Mucosa of descending colon (tissue), 3 donors: ENCODE measurements at regions not wholly inside any gene's neighbourhood (a gene's known extent, or its start where the extent isn't known, plus 50 kb on each side); places are given as distances from the start of the nearest gene placed in this dataset.
"Not testable (repeated sequence)": the region's sequence is repeated elsewhere in the genome, so short reads cannot be mapped to it uniquely, and the experiment has no call there.

Source experiments
- ATAC-seq: fragments of 200-7000 bp; cut with Tn5 transposase; one replicate; pipeline ENCODE4 v1.9.1; 2020; ENCODE audit warnings: mild to moderate bottlenecking, moderate library complexity
- DNase-seq, 3 donors: peaks; one replicate each; pipeline ENCODE4 v3.0.0-alpha.2; 2020
- H3K36me3 ChIP-seq: fragments of 200-600 bp; one replicate; pipeline ENCODE4 v1.8.0; 2021; ENCODE audit warnings: low read depth, mild to moderate bottlenecking
- H3K4me1 ChIP-seq: fragments of 200-600 bp; one replicate; pipeline ENCODE4 v1.8.0; 2021; ENCODE audit warnings: low read depth, mild to moderate bottlenecking
- H3K4me3 ChIP-seq: fragments of 200-600 bp; one replicate; pipeline ENCODE4 v1.8.0; 2021; ENCODE audit warnings: mild to moderate bottlenecking
- H3K9me3 ChIP-seq: fragments of 200-600 bp; one replicate; pipeline ENCODE4 v1.8.0; 2021; ENCODE audit warnings: mild to moderate bottlenecking
- CTCF ChIP-seq: fragments of 200-600 bp; IDR thresholded peaks from one replicate; pipeline ENCODE4 v1.8.0; 2022; ENCODE audit warnings: antibody characterized with exemption, mild to moderate bottlenecking
- intact Hi-C, 2 donors: fragments of 100-400 bp; cut with DNase I in 1 of 2; cut with micrococcal nuclease in 1 of 2; formaldehyde crosslinking; loops; one replicate each; pipeline versions ENCODE4 v1.11.0 to v1.11.1; 2022; cut with DNase I, micrococcal nuclease
- donor health status: DM: no; HTN: no; CAD: no; lungs with moderate emphysema.
- donor health status: DM: no; HTN: no; CAD: no.
- donor health status: DM: no; HTN: yes; CAD: no.

- Histone ChIP-seq H3K36me3 (no peaks in the 10 kb centered on the region), H3K4me1 (no peaks in the 10 kb centered on the region), H3K9me3 (peaks cover 8% of the 10 kb centered on the region), H3K4me3 (no peak overlapping the region)
- TF ChIP-seq CTCF: no peak
- DNase-seq (no peak), ATAC-seq (no peak)
- intact Hi-C loops: no loop called here
These were observed 132.3 kb upstream of the VSTM2A start for GRCh38 chr7:54409917-54410316.

- no peaks in the 10 kb centered on the region for H3K4me1 ChIP-seq
- no peak for ATAC-seq
- H3K9me3 ChIP-seq: peaks cover 8% of the 10 kb centered on the region
- H3K4me3 ChIP-seq: no peak overlapping the region
- no peaks in the 10 kb centered on the region for H3K36me3 ChIP-seq
- intact Hi-C loops: no loop called here
- TF ChIP-seq CTCF: no peak
- DNase-seq: no peak
These were observed 125.5 kb upstream of the VSTM2A start for GRCh38 chr7:54416678-54417077.

GRCh38 chr7:54419209-54419608 is 123.0 kb upstream of the VSTM2A start:
- DNase-seq (peak in 1 of 3 donors; percentile 37), ATAC-seq (no peak)
- no peaks in the 10 kb centered on the region for H3K36me3 ChIP-seq
- H3K4me1 ChIP-seq: no peaks in the 10 kb centered on the region
- intact Hi-C loops: no loop called here
- TF ChIP-seq CTCF: no peak
- no peak overlapping the region for H3K4me3 ChIP-seq
- H3K9me3 ChIP-seq: peaks cover 5% of the 10 kb centered on the region

GRCh38 chr7:54426406-54426805 is 115.8 kb upstream of the VSTM2A start:
- H3K9me3 ChIP-seq: no peaks in the 10 kb centered on the region
- no peak for TF ChIP-seq CTCF
- ATAC-seq: no peak
- intact Hi-C loops: no loop called here
- no peak for DNase-seq
- no peak overlapping the region for H3K4me3 ChIP-seq
- no peaks in the 10 kb centered on the region for H3K36me3 ChIP-seq
- H3K4me1 ChIP-seq: no peaks in the 10 kb centered on the region

- Histone ChIP-seq H3K9me3 (no peaks in the 10 kb centered on the region), H3K4me1 (no peaks in the 10 kb centered on the region), H3K36me3 (no peaks in the 10 kb centered on the region), H3K4me3 (no peak overlapping the region)
- intact Hi-C loops: no loop called here
- TF ChIP-seq CTCF: no peak
- DNase-seq (no peak), ATAC-seq (no peak)
These were observed 113.1 kb upstream of the VSTM2A start for GRCh38 chr7:54429111-54429510.

- ATAC-seq: no peak
- no peaks in the 10 kb centered on the region for H3K4me1 ChIP-seq
- H3K9me3 ChIP-seq: peaks cover 4% of the 10 kb centered on the region
- TF ChIP-seq CTCF: no peak
- intact Hi-C loops: no loop called here
- no peak overlapping the region for H3K4me3 ChIP-seq
- DNase-seq: no peak
- H3K36me3 ChIP-seq: no peaks in the 10 kb centered on the region
These were observed 102.8 kb upstream of the VSTM2A start for GRCh38 chr7:54439391-54439790.

GRCh38 chr7:54444046-54444686 is 98.0 kb upstream of the VSTM2A start:
- H3K4me3 ChIP-seq, intact Hi-C loops, DNase-seq, H3K4me1 ChIP-seq, ATAC-seq, H3K9me3 ChIP-seq, H3K36me3 ChIP-seq: not testable (repeated sequence)

GRCh38 chr7:54453168-54453567 is 89.0 kb upstream of the VSTM2A start:
- DNase-seq, H3K4me1 ChIP-seq, ATAC-seq, H3K4me3 ChIP-seq, intact Hi-C loops, H3K36me3 ChIP-seq: not testable (repeated sequence)
- H3K9me3 ChIP-seq: peaks cover 11% of the 10 kb centered on the region

- H3K4me3 ChIP-seq, ATAC-seq, H3K36me3 ChIP-seq, intact Hi-C loops, H3K4me1 ChIP-seq, DNase-seq: not testable (repeated sequence)
- peaks cover 20% of the 10 kb centered on the region for H3K9me3 ChIP-seq
These were observed 87.5 kb upstream of the VSTM2A start for GRCh38 chr7:54454700-54455099.
